Natural killer cell treated with Interleukin-12 subunit alpha and Interleukin-12 subunit beta and Interleukin-15 and Interleukin-18, amount 100 ng/mL, for 72 hours (primary cell): ENCODE measurements at regions not wholly inside any gene's neighbourhood (a gene's known extent, or its start where the extent isn't known, plus 50 kb on each side); places are given as distances from the start of the nearest gene placed in this dataset.

Experiments used
- ATAC-seq, 2 donors: fragments of 150-1000 bp; cut with Tn5 transposase in 1 of 2; sonication (Bioruptor Pico), chemical (Tn5 transposase) in 1 of 2; 2 replicates each; pipeline ENCODE4 v1.10.0; 2021
- DNase-seq: peaks from one replicate; pipeline ENCODE4 v3.0.0; 2022; ENCODE audit warnings: low spot score
- H3K27ac Mint-ChIP-seq, 2 donors: 1 replicate in 1 of 2; 2 replicates in 1 of 2; pipeline ENCODE4 v1.8.0; 2022; ENCODE audit warnings: mixed read lengths in 2 of 2, mild to moderate bottlenecking in 1 of 2, moderate library complexity in 1 of 2
- H3K27me3 Mint-ChIP-seq, 2 donors: 1 replicate in 1 of 2; 2 replicates in 1 of 2; pipeline ENCODE4 v1.8.0; 2022; ENCODE audit warnings: mixed read lengths in 2 of 2
- H3K36me3 Mint-ChIP-seq: one replicate; pipeline ENCODE4 v1.8.0; 2022; ENCODE audit warnings: mixed read lengths
- H3K4me1 Mint-ChIP-seq, 2 donors: 1 replicate in 1 of 2; 2 replicates in 1 of 2; pipeline ENCODE4 v1.8.0; 2022; ENCODE audit warnings: low read depth in 2 of 2, mixed read lengths in 2 of 2, mild to moderate bottlenecking in 1 of 2
- H3K4me3 Mint-ChIP-seq: one replicate; pipeline ENCODE4 v1.8.0; 2022; ENCODE audit warnings: mixed read lengths
- H3K9me3 Mint-ChIP-seq: 2 replicates; pipeline ENCODE4 v1.8.0; 2022; ENCODE audit warnings: mixed read lengths

GRCh38 chr12:126773491-126773890, 1493.5 kb upstream of the TMEM132C start:
- DNase-seq (no peak), ATAC-seq (no peak)
- peak overlapping the region in 1 of 2 donors; percentile 93 for H3K27ac Mint-ChIP-seq
- H3K27me3 Mint-ChIP-seq: no peaks in the 10 kb centered on the region
- H3K4me1 Mint-ChIP-seq: peaks cover 13 to 27% of the 10 kb centered on the region in 2 donors
- H3K36me3 Mint-ChIP-seq: peaks cover 32% of the 10 kb centered on the region
- H3K9me3 Mint-ChIP-seq: peaks cover 23% of the 10 kb centered on the region
- no peak overlapping the region for H3K4me3 Mint-ChIP-seq

GRCh38 chr12:126776026-126776655, 1490.8 kb upstream of the TMEM132C start:
- DNase-seq (no peak), ATAC-seq (no peak)
- Mint-ChIP-seq H3K36me3 (peaks cover 18% of the 10 kb centered on the region), H3K27ac (no peak overlapping the region), H3K4me1 (peaks cover 8 to 15% of the 10 kb centered on the region in 2 donors), H3K27me3 (no peaks in the 10 kb centered on the region), H3K9me3 (peaks cover 19% of the 10 kb centered on the region), H3K4me3 (no peak overlapping the region)

- Mint-ChIP-seq H3K4me3 (no peak overlapping the region), H3K9me3 (peaks cover 8% of the 10 kb centered on the region), H3K27me3 (no peaks in the 10 kb centered on the region), H3K27ac (no peak overlapping the region), H3K36me3 (no peaks in the 10 kb centered on the region), H3K4me1 (no peaks in the 10 kb centered on the region)
- DNase-seq (no peak), ATAC-seq (no peak)
Measured at GRCh38 chr12:126780343-126780742, 1486.6 kb upstream of the TMEM132C start.

GRCh38 chr12:126781593-126781992, 1485.4 kb upstream of the TMEM132C start:
- no peak overlapping the region for H3K27ac Mint-ChIP-seq
- no peaks in the 10 kb centered on the region for H3K4me1 Mint-ChIP-seq
- H3K4me3 Mint-ChIP-seq: no peak overlapping the region
- H3K27me3 Mint-ChIP-seq: no peaks in the 10 kb centered on the region
- H3K9me3 Mint-ChIP-seq: peaks cover 8% of the 10 kb centered on the region
- DNase-seq (no peak), ATAC-seq (no peak)
- H3K36me3 Mint-ChIP-seq: no peaks in the 10 kb centered on the region

GRCh38 chr12:126782083-126782482, 1484.9 kb upstream of the TMEM132C start:
- H3K36me3 Mint-ChIP-seq: no peaks in the 10 kb centered on the region
- H3K4me1 Mint-ChIP-seq: no peaks in the 10 kb centered on the region
- ATAC-seq (no peak), DNase-seq (no peak)
- no peak overlapping the region for H3K4me3 Mint-ChIP-seq
- H3K27ac Mint-ChIP-seq: no peak overlapping the region
- H3K9me3 Mint-ChIP-seq: peaks cover 7% of the 10 kb centered on the region
- H3K27me3 Mint-ChIP-seq: no peaks in the 10 kb centered on the region

- no peaks in the 10 kb centered on the region for H3K36me3 Mint-ChIP-seq
- H3K4me3 Mint-ChIP-seq: no peak overlapping the region
- DNase-seq (no peak), ATAC-seq (no peak)
- no peaks in the 10 kb centered on the region for H3K9me3 Mint-ChIP-seq
- H3K27me3 Mint-ChIP-seq: no peaks in the 10 kb centered on the region
- no peaks in the 10 kb centered on the region for H3K4me1 Mint-ChIP-seq
- no peak overlapping the region for H3K27ac Mint-ChIP-seq
Measured at GRCh38 chr12:126784328-126784921, 1482.5 kb upstream of the TMEM132C start.

- Mint-ChIP-seq H3K27ac (no peak overlapping the region), H3K4me3 (no peak overlapping the region), H3K9me3 (peaks cover 6% of the 10 kb centered on the region), H3K27me3 (no peaks in the 10 kb centered on the region), H3K36me3 (no peaks in the 10 kb centered on the region), H3K4me1 (no peaks in the 10 kb centered on the region)
- no peak for ATAC-seq
- DNase-seq: no peak
Measured at GRCh38 chr12:126789963-126790362, 1477.0 kb upstream of the TMEM132C start.

GRCh38 chr12:126791122-126791521, 1475.8 kb upstream of the TMEM132C start:
- H3K27ac Mint-ChIP-seq: no peak overlapping the region

GRCh38 chr12:126792411-126792810, 1474.6 kb upstream of the TMEM132C start:
- DNase-seq (no peak), ATAC-seq (no peak)
- H3K36me3 Mint-ChIP-seq: no peaks in the 10 kb centered on the region
- H3K9me3 Mint-ChIP-seq: peaks cover 6% of the 10 kb centered on the region
- no peak overlapping the region for H3K4me3 Mint-ChIP-seq
- no peaks in the 10 kb centered on the region for H3K4me1 Mint-ChIP-seq
- H3K27ac Mint-ChIP-seq: no peak overlapping the region
- no peaks in the 10 kb centered on the region for H3K27me3 Mint-ChIP-seq

More at GRCh38 chr12:126791122-126791521, 1475.8 kb upstream of the TMEM132C start:
- Mint-ChIP-seq H3K9me3 (peaks cover 6% of the 10 kb centered on the region), H3K36me3 (no peaks in the 10 kb centered on the region), H3K27me3 (no peaks in the 10 kb centered on the region), H3K4me3 (no peak overlapping the region), H3K4me1 (no peaks in the 10 kb centered on the region)
- DNase-seq (no peak), ATAC-seq (no peak)

- DNase-seq (no peak), ATAC-seq (no peak)
- Mint-ChIP-seq H3K4me1 (no peaks in the 10 kb centered on the region), H3K36me3 (no peaks in the 10 kb centered on the region), H3K27me3 (peaks cover 0 to 6% of the 10 kb centered on the region in 2 donors), H3K9me3 (peaks cover 5% of the 10 kb centered on the region), H3K27ac (no peak overlapping the region), H3K4me3 (no peak overlapping the region)
Measured at GRCh38 chr12:126797525-126797924, 1469.4 kb upstream of the TMEM132C start.

GRCh38 chr12:126798449-126798848, 1468.5 kb upstream of the TMEM132C start:
- DNase-seq: no peak
- H3K4me3 Mint-ChIP-seq: no peak overlapping the region

GRCh38 chr12:126807312-126807865, 1459.6 kb upstream of the TMEM132C start:
- DNase-seq (no peak), ATAC-seq (no peak)
- Mint-ChIP-seq H3K9me3 (peaks cover 6% of the 10 kb centered on the region), H3K27ac (no peak overlapping the region), H3K27me3 (peaks cover 0 to 27% of the 10 kb centered on the region in 2 donors), H3K4me1 (no peaks in the 10 kb centered on the region), H3K4me3 (no peak overlapping the region), H3K36me3 (no peaks in the 10 kb centered on the region)

More at GRCh38 chr12:126798449-126798848, 1468.5 kb upstream of the TMEM132C start:
- no peaks in the 10 kb centered on the region for H3K36me3 Mint-ChIP-seq
- H3K27me3 Mint-ChIP-seq: peaks cover 0 to 6% of the 10 kb centered on the region in 2 donors
- peaks cover 3% of the 10 kb centered on the region for H3K9me3 Mint-ChIP-seq
- no peaks in the 10 kb centered on the region for H3K4me1 Mint-ChIP-seq
- no peak for ATAC-seq
- no peak overlapping the region for H3K27ac Mint-ChIP-seq

GRCh38 chr12:126811391-126811790, 1455.6 kb upstream of the TMEM132C start:
- Mint-ChIP-seq H3K4me3 (no peak overlapping the region), H3K27me3 (peaks cover 0 to 26% of the 10 kb centered on the region in 2 donors), H3K27ac (no peak overlapping the region), H3K4me1 (no peaks in the 10 kb centered on the region), H3K36me3 (no peaks in the 10 kb centered on the region), H3K9me3 (peaks cover 13% of the 10 kb centered on the region)
- DNase-seq (no peak), ATAC-seq (no peak)

- DNase-seq (no peak), ATAC-seq (no peak)
- no peaks in the 10 kb centered on the region for H3K4me1 Mint-ChIP-seq
- H3K27ac Mint-ChIP-seq: no peak overlapping the region
- peaks cover 0 to 6% of the 10 kb centered on the region in 2 donors for H3K27me3 Mint-ChIP-seq
- peaks cover 21% of the 10 kb centered on the region for H3K9me3 Mint-ChIP-seq
- peaks cover 8% of the 10 kb centered on the region for H3K36me3 Mint-ChIP-seq
- H3K4me3 Mint-ChIP-seq: no peak overlapping the region
Measured at GRCh38 chr12:126819554-126819953, 1447.4 kb upstream of the TMEM132C start.
